ENCODE measurements at regions not wholly inside any gene's neighbourhood (a gene's known extent, or its start where the extent isn't known, plus 50 kb on each side); places are given as distances from the start of the nearest gene placed in this dataset.

GRCh38 chr6:51273228-51273961 lies 454.7 kb downstream of the TFAP2B start:
- Histone ChIP-seq H3K79me2 (ENCODE audit: control insufficient read depth, insufficient read depth, low read length) (no peaks in the 10 kb centered on the region), H2BK120ac (ENCODE audit: low read depth, low read length) (no peak overlapping the region), H3K56ac (ENCODE audit: low read length) (no peak overlapping the region), H3K27me3 (ENCODE audit: insufficient read depth, low read length, poor library complexity) (no peaks in the 10 kb centered on the region), H3K23ac (ENCODE audit: low read length) (no peak overlapping the region), H2BK5ac (ENCODE audit: low read length) (no peak overlapping the region), H3K4me2 (ENCODE audit: low read length) (no peak overlapping the region), H3K4ac (ENCODE audit: low read depth, low read length) (no peak overlapping the region), H3K4me1 (ENCODE audit: control insufficient read depth, low read depth, low read length) (no peaks in the 10 kb centered on the region), H4K5ac (ENCODE audit: low read length) (no peak overlapping the region), H2BK15ac (replicated peaks; ENCODE audit: low read depth) (no peak overlapping the region), H3K79me1 (ENCODE audit: low read length) (no peaks in the 10 kb centered on the region), H3K4me3 (ENCODE audit: low read length) (no peak overlapping the region), H3K18ac (ENCODE audit: low read length) (no peak overlapping the region), H2AK5ac (ENCODE audit: low read length) (no peak overlapping the region), H4K8ac (ENCODE audit: low read depth, low read length) (no peak overlapping the region), H3K36me3 (ENCODE audit: control insufficient read depth, insufficient read depth, low read length) (no peaks in the 10 kb centered on the region), H3K9ac (ENCODE audit: low read length) (no peak overlapping the region), H3K27ac (ENCODE audit: low read depth, low read length) (no peak overlapping the region)
- peak; percentile 45 for DNase-seq
- WGBS (ENCODE audit: extremely low coverage, insufficient coverage, low lambda C conversion rate), result no CpG with 5 or more reads among the region's 5 CpGs

GRCh38 chr6:51277474-51277873 lies 458.8 kb downstream of the TFAP2B start:
- H3K27ac ChIP-seq (ENCODE audit: low read depth, low read length), result no peak overlapping the region
- H4K8ac ChIP-seq (ENCODE audit: low read depth, low read length), result no peak overlapping the region
- no peaks in the 10 kb centered on the region for H3K36me3 ChIP-seq (ENCODE audit: control insufficient read depth, insufficient read depth, low read length)
- H3K27me3 ChIP-seq (ENCODE audit: insufficient read depth, low read length, poor library complexity), result no peaks in the 10 kb centered on the region
- no peak overlapping the region for H3K56ac ChIP-seq (ENCODE audit: low read length)
- no peak overlapping the region for H4K5ac ChIP-seq (ENCODE audit: low read length)
- H3K79me1 ChIP-seq (ENCODE audit: low read length), result no peaks in the 10 kb centered on the region
- no peak overlapping the region for H2BK15ac ChIP-seq (replicated peaks; ENCODE audit: low read depth)
- H2BK5ac ChIP-seq (ENCODE audit: low read length), result no peak overlapping the region
- H3K79me2 ChIP-seq (ENCODE audit: control insufficient read depth, insufficient read depth, low read length), result no peaks in the 10 kb centered on the region
- no peak overlapping the region for H3K4me2 ChIP-seq (ENCODE audit: low read length)
- no peak for DNase-seq
- H3K9ac ChIP-seq (ENCODE audit: low read length), result no peak overlapping the region
- H3K4ac ChIP-seq (ENCODE audit: low read depth, low read length), result no peak overlapping the region
- no peaks in the 10 kb centered on the region for H3K4me1 ChIP-seq (ENCODE audit: control insufficient read depth, low read depth, low read length)
- no CpG with 5 or more reads among the region's 1 CpG for WGBS (ENCODE audit: extremely low coverage, insufficient coverage, low lambda C conversion rate)
- H3K18ac ChIP-seq (ENCODE audit: low read length), result no peak overlapping the region
- H2AK5ac ChIP-seq (ENCODE audit: low read length), result no peak overlapping the region
- H3K23ac ChIP-seq (ENCODE audit: low read length), result no peak overlapping the region
- no peak overlapping the region for H2BK120ac ChIP-seq (ENCODE audit: low read depth, low read length)
- H3K4me3 ChIP-seq (ENCODE audit: low read length), result no peak overlapping the region

GRCh38 chr6:51282026-51282425 lies 463.4 kb downstream of the TFAP2B start:
- Histone ChIP-seq H2BK120ac (ENCODE audit: low read depth, low read length) (no peak overlapping the region), H3K4me3 (ENCODE audit: low read length) (no peak overlapping the region), H3K27me3 (ENCODE audit: insufficient read depth, low read length, poor library complexity) (no peaks in the 10 kb centered on the region), H3K79me1 (ENCODE audit: low read length) (no peaks in the 10 kb centered on the region), H2AK5ac (ENCODE audit: low read length) (no peak overlapping the region), H2BK15ac (replicated peaks; ENCODE audit: low read depth) (no peak overlapping the region), H3K4me2 (ENCODE audit: low read length) (no peak overlapping the region), H3K79me2 (ENCODE audit: control insufficient read depth, insufficient read depth, low read length) (no peaks in the 10 kb centered on the region), H3K27ac (ENCODE audit: low read depth, low read length) (no peak overlapping the region), H3K4ac (ENCODE audit: low read depth, low read length) (no peak overlapping the region), H3K36me3 (ENCODE audit: control insufficient read depth, insufficient read depth, low read length) (no peaks in the 10 kb centered on the region), H4K5ac (ENCODE audit: low read length) (no peak overlapping the region), H2BK5ac (ENCODE audit: low read length) (no peak overlapping the region), H3K56ac (ENCODE audit: low read length) (no peak overlapping the region), H3K23ac (ENCODE audit: low read length) (no peak overlapping the region), H3K18ac (ENCODE audit: low read length) (no peak overlapping the region), H3K4me1 (ENCODE audit: control insufficient read depth, low read depth, low read length) (no peaks in the 10 kb centered on the region), H4K8ac (ENCODE audit: low read depth, low read length) (no peak overlapping the region), H3K9ac (ENCODE audit: low read length) (no peak overlapping the region)
- WGBS (ENCODE audit: extremely low coverage, insufficient coverage, low lambda C conversion rate), result no CpG with 5 or more reads among the region's 2 CpGs
- no peak for DNase-seq

GRCh38 chr6:51283723-51284355 lies 465.2 kb downstream of the TFAP2B start:
- no peak overlapping the region for H3K27ac ChIP-seq (ENCODE audit: low read depth, low read length)
- peak; percentile 5 for DNase-seq
- H3K4ac ChIP-seq (ENCODE audit: low read depth, low read length), result no peak overlapping the region
- H3K36me3 ChIP-seq (ENCODE audit: control insufficient read depth, insufficient read depth, low read length), result no peaks in the 10 kb centered on the region
- no peaks in the 10 kb centered on the region for H3K79me2 ChIP-seq (ENCODE audit: control insufficient read depth, insufficient read depth, low read length)
- H3K56ac ChIP-seq (ENCODE audit: low read length), result no peak overlapping the region
- H3K23ac ChIP-seq (ENCODE audit: low read length), result no peak overlapping the region
- H3K4me3 ChIP-seq (ENCODE audit: low read length), result no peak overlapping the region
- H3K9ac ChIP-seq (ENCODE audit: low read length), result no peak overlapping the region
- no peak overlapping the region for H2BK15ac ChIP-seq (replicated peaks; ENCODE audit: low read depth)
- no peak overlapping the region for H4K8ac ChIP-seq (ENCODE audit: low read depth, low read length)
- no peak overlapping the region for H2AK5ac ChIP-seq (ENCODE audit: low read length)
- H3K4me2 ChIP-seq (ENCODE audit: low read length), result no peak overlapping the region
- H3K79me1 ChIP-seq (ENCODE audit: low read length), result no peaks in the 10 kb centered on the region
- no peak overlapping the region for H3K18ac ChIP-seq (ENCODE audit: low read length)
- no CpG with 5 or more reads among the region's 6 CpGs for WGBS (ENCODE audit: extremely low coverage, insufficient coverage, low lambda C conversion rate)
- no peaks in the 10 kb centered on the region for H3K4me1 ChIP-seq (ENCODE audit: control insufficient read depth, low read depth, low read length)
- H2BK5ac ChIP-seq (ENCODE audit: low read length), result no peak overlapping the region
- H2BK120ac ChIP-seq (ENCODE audit: low read depth, low read length), result no peak overlapping the region
- no peaks in the 10 kb centered on the region for H3K27me3 ChIP-seq (ENCODE audit: insufficient read depth, low read length, poor library complexity)
- H4K5ac ChIP-seq (ENCODE audit: low read length), result no peak overlapping the region

GRCh38 chr6:51285876-51286275 lies 467.2 kb downstream of the TFAP2B start:
- H3K4me3 ChIP-seq (ENCODE audit: low read length), result no peak overlapping the region

GRCh38 chr6:51289041-51289440 lies 470.4 kb downstream of the TFAP2B start:
- Histone ChIP-seq H2AK5ac (ENCODE audit: low read length) (no peak overlapping the region), H3K9ac (ENCODE audit: low read length) (no peak overlapping the region), H3K79me2 (ENCODE audit: control insufficient read depth, insufficient read depth, low read length) (no peaks in the 10 kb centered on the region), H3K23ac (ENCODE audit: low read length) (no peak overlapping the region), H2BK5ac (ENCODE audit: low read length) (no peak overlapping the region), H4K8ac (ENCODE audit: low read depth, low read length) (no peak overlapping the region), H3K4me2 (ENCODE audit: low read length) (no peak overlapping the region), H3K79me1 (ENCODE audit: low read length) (no peaks in the 10 kb centered on the region), H2BK120ac (ENCODE audit: low read depth, low read length) (no peak overlapping the region), H3K4ac (ENCODE audit: low read depth, low read length) (no peak overlapping the region), H3K27me3 (ENCODE audit: insufficient read depth, low read length, poor library complexity) (no peaks in the 10 kb centered on the region), H3K27ac (ENCODE audit: low read depth, low read length) (no peak overlapping the region), H4K5ac (ENCODE audit: low read length) (no peak overlapping the region), H3K56ac (ENCODE audit: low read length) (no peak overlapping the region), H3K36me3 (ENCODE audit: control insufficient read depth, insufficient read depth, low read length) (no peaks in the 10 kb centered on the region), H3K4me1 (ENCODE audit: control insufficient read depth, low read depth, low read length) (no peaks in the 10 kb centered on the region), H2BK15ac (replicated peaks; ENCODE audit: low read depth) (no peak overlapping the region), H3K4me3 (ENCODE audit: low read length) (no peak overlapping the region), H3K18ac (ENCODE audit: low read length) (no peak overlapping the region)
- WGBS (ENCODE audit: extremely low coverage, insufficient coverage, low lambda C conversion rate), result no CpG with 5 or more reads among the region's 3 CpGs
- no peak for DNase-seq

More at GRCh38 chr6:51285876-51286275, 467.2 kb downstream of the TFAP2B start:
- no peak overlapping the region for H3K4ac ChIP-seq (ENCODE audit: low read depth, low read length)
- no peaks in the 10 kb centered on the region for H3K36me3 ChIP-seq (ENCODE audit: control insufficient read depth, insufficient read depth, low read length)
- H3K79me1 ChIP-seq (ENCODE audit: low read length), result no peaks in the 10 kb centered on the region
- no peak overlapping the region for H3K56ac ChIP-seq (ENCODE audit: low read length)
- H3K27ac ChIP-seq (ENCODE audit: low read depth, low read length), result no peak overlapping the region
- H3K23ac ChIP-seq (ENCODE audit: low read length), result no peak overlapping the region
- no peaks in the 10 kb centered on the region for H3K79me2 ChIP-seq (ENCODE audit: control insufficient read depth, insufficient read depth, low read length)
- H2BK15ac ChIP-seq (replicated peaks; ENCODE audit: low read depth), result no peak overlapping the region
- H3K27me3 ChIP-seq (ENCODE audit: insufficient read depth, low read length, poor library complexity), result no peaks in the 10 kb centered on the region
- H3K9ac ChIP-seq (ENCODE audit: low read length), result no peak overlapping the region
- no peak overlapping the region for H2BK5ac ChIP-seq (ENCODE audit: low read length)
- no peaks in the 10 kb centered on the region for H3K4me1 ChIP-seq (ENCODE audit: control insufficient read depth, low read depth, low read length)
- H4K5ac ChIP-seq (ENCODE audit: low read length), result no peak overlapping the region
- H2BK120ac ChIP-seq (ENCODE audit: low read depth, low read length), result no peak overlapping the region
- no peak for DNase-seq
- no peak overlapping the region for H4K8ac ChIP-seq (ENCODE audit: low read depth, low read length)
- H3K4me2 ChIP-seq (ENCODE audit: low read length), result no peak overlapping the region
- H3K18ac ChIP-seq (ENCODE audit: low read length), result no peak overlapping the region
- H2AK5ac ChIP-seq (ENCODE audit: low read length), result no peak overlapping the region

Data from mesendoderm (in vitro differentiated cells).